ENCODE measurements at regions not wholly inside any gene's neighbourhood (a gene's known extent, or its start where the extent isn't known, plus 50 kb on each side); places are given as distances from the start of the nearest gene placed in this dataset.

- H3K18ac ChIP-seq (ENCODE audit: extremely low read depth, low read length): no peak overlapping the region
- no peak overlapping the region for H4K8ac ChIP-seq (ENCODE audit: extremely low read depth, insufficient read depth, low read length)
- H3K27ac ChIP-seq (ENCODE audit: low read depth, low read length): no peak overlapping the region
- H4K5ac ChIP-seq (ENCODE audit: insufficient read length, low read depth, low read length): no peak overlapping the region
- no peak overlapping the region for H3K23ac ChIP-seq (ENCODE audit: insufficient read length)
- no peaks in the 10 kb centered on the region for H3K36me3 ChIP-seq (ENCODE audit: control insufficient read depth in 2 of 4, insufficient read depth in 4 of 4, low read length in 3 of 4)
- WGBS, 2 experiments (ENCODE audit: extremely low coverage in 1 of 2, insufficient coverage in 1 of 2, insufficient read length in 1 of 2, insufficient replicate concordance in 2 of 2, low coverage in 1 of 2, low lambda C conversion rate in 2 of 2, missing lambda C conversion rate in 1 of 2): 65% methylated on average over 3 of the region's 3 CpGs; no CpG with 5 or more reads in 1 of the 2 experiments
- H2BK120ac ChIP-seq (replicated peaks; ENCODE audit: low read depth, low read length): peak overlapping the region; percentile 92
- no peak overlapping the region for H3K14ac ChIP-seq (ENCODE audit: insufficient read length)
- FAIRE-seq (no peak), DNase-seq (ENCODE audit: low read depth in 1 of 2, low spot score in 2 of 2) (no peak)
- 0 out of 2 replicates have a peak overlapping the region, but pooled peaks have one; percentile 48 for H2BK20ac ChIP-seq (ENCODE audit: low read length)
- no peaks in the 10 kb centered on the region for H3K23me2 ChIP-seq (ENCODE audit: low read depth, low read length)
- peaks cover 0 to 10% (median 0%) of the 10 kb centered on the region in 4 experiments; a peak in 2 of 7 replicates for H3K4me1 ChIP-seq (replicated peaks in 1 of 4; ENCODE audit: control insufficient read depth in 3 of 4, insufficient read depth in 4 of 4, low read length in 3 of 4)
- no peaks in the 10 kb centered on the region for H3K27me3 ChIP-seq (replicated peaks in 1 of 4; ENCODE audit: control insufficient read depth in 3 of 4, extremely low read depth in 1 of 4, insufficient read depth in 3 of 4, low read length in 3 of 4)
- H3K56ac ChIP-seq (replicated peaks; ENCODE audit: insufficient read length, low read depth, low read length): no peak overlapping the region
- no peak overlapping the region for H2BK5ac ChIP-seq (ENCODE audit: low read depth, low read length)
- H2BK15ac ChIP-seq (ENCODE audit: low read length): no peak overlapping the region
- no peaks in the 10 kb centered on the region for H3K79me2 ChIP-seq (ENCODE audit: control insufficient read depth in 1 of 2, insufficient read depth in 2 of 2, low read length in 2 of 2)
- peak overlapping the region; percentile 84 for H4K91ac ChIP-seq (replicated peaks; ENCODE audit: insufficient read length, low read length)
- no peaks in the 10 kb centered on the region for H3K79me1 ChIP-seq (ENCODE audit: low read depth, low read length)
- H3K4me2 ChIP-seq (ENCODE audit: insufficient read depth in 1 of 2, low read depth in 2 of 2, low read length in 2 of 2): no peak overlapping the region
- no peak overlapping the region; the same call in 1 of the 2 replicates for H2AFZ ChIP-seq (ENCODE audit: low read length)
- no peaks in the 10 kb centered on the region for H4K20me1 ChIP-seq (replicated peaks in 1 of 2; ENCODE audit: control insufficient read depth in 1 of 2, insufficient read depth in 2 of 2, low read length in 2 of 2)
- no peak overlapping the region for H2AK5ac ChIP-seq (ENCODE audit: low read depth, low read length)
- no peaks in the 10 kb centered on the region for H3K9me3 ChIP-seq (ENCODE audit: insufficient read depth in 2 of 2, low read depth in 1 of 2, low read length in 1 of 2)
- H2BK12ac ChIP-seq (ENCODE audit: low read depth, low read length): peak overlapping the region; percentile 52; the same call in 1 of the 2 replicates
- H3K4ac ChIP-seq (replicated peaks; ENCODE audit: insufficient read length, low read depth, low read length): no peak overlapping the region
- POLR2A ChIA-PET (ENCODE audit: partially characterized antibody): no interaction called here
- H3K9ac ChIP-seq (replicated peaks in 1 of 4; ENCODE audit: extremely low read depth in 1 of 4, low read depth in 3 of 4, low read length in 3 of 4): no peak overlapping the region
- no peak overlapping the region for H3K4me3 ChIP-seq (ENCODE audit: extremely low read depth in 1 of 4, insufficient read depth in 2 of 4, low read depth in 3 of 4, low read length in 4 of 4)
- CTCF ChIA-PET (ENCODE audit: partially characterized antibody): no interaction called here
- TF ChIP-seq TCF12 (IDR thresholded peaks at IDR 0.05; ENCODE audit: low read depth, low read length): no peak
Observed at GRCh38 chrX:137999552-137999951, 433.6 kb downstream of the ZIC3 start.
